Lower leg skin (tissue), 3 donors: ENCODE measurements at regions not wholly inside any gene's neighbourhood (a gene's known extent, or its start where the extent isn't known, plus 50 kb on each side); places are given as distances from the start of the nearest gene placed in this dataset.

ENCODE experiments used
- POLR2A ChIP-seq, 2 donors: fragments of 450-650 bp; IDR thresholded peaks; one replicate each; pipeline ENCODE4 v1.6.1; 2016 to 2017; ENCODE audit warnings: antibody characterized with exemption in 2 of 2, mild to moderate bottlenecking in 1 of 2, moderate library complexity in 1 of 2
- TF ChIP-seq, protein P1 (sequence below), 3 donors: fragments of 450-650 bp; IDR thresholded peaks; one replicate each; pipeline ENCODE4 v1.5.1; 2016; ENCODE audit warnings: antibody characterized with exemption in 3 of 3, mild to moderate bottlenecking in 3 of 3, moderate library complexity in 2 of 3

DNA sequence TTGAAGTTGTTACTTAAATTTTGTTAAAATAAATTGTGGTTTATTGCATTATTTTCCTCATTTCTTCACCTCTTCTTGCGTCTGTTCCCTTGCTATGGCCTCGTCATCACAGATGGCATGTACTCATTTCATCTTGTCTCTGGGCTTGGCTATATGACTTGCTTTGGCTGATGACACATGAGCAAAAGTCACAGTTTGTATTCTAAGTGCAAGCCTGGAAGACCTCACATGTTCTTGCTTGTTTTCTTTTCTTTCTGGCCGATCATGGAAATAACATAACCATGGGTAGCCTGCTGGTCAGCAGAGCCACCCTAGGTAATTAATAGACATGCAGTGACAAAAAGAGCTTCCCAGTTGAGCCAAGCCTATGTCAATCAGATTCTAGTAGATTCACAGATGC lies 527.9 kb downstream of the SPRY1 start:
- TF ChIP-seq, protein P1, sequence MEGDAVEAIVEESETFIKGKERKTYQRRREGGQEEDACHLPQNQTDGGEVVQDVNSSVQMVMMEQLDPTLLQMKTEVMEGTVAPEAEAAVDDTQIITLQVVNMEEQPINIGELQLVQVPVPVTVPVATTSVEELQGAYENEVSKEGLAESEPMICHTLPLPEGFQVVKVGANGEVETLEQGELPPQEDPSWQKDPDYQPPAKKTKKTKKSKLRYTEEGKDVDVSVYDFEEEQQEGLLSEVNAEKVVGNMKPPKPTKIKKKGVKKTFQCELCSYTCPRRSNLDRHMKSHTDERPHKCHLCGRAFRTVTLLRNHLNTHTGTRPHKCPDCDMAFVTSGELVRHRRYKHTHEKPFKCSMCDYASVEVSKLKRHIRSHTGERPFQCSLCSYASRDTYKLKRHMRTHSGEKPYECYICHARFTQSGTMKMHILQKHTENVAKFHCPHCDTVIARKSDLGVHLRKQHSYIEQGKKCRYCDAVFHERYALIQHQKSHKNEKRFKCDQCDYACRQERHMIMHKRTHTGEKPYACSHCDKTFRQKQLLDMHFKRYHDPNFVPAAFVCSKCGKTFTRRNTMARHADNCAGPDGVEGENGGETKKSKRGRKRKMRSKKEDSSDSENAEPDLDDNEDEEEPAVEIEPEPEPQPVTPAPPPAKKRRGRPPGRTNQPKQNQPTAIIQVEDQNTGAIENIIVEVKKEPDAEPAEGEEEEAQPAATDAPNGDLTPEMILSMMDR (IDR thresholded peaks at IDR 0.05) = no peak
- TF ChIP-seq POLR2A (IDR thresholded peaks at IDR 0.05) = no peak
